GM19351 (cell line): ENCODE measurements at regions not wholly inside any gene's neighbourhood (a gene's known extent, or its start where the extent isn't known, plus 50 kb on each side); places are given as distances from the start of the nearest gene placed in this dataset.

ENCODE experiments used
- ATAC-seq: cut with Tn5 transposase; IDR thresholded peaks from one replicate; pipeline ENCODE4 v1.9.1; 2021; ENCODE audit warnings: mild to moderate bottlenecking, moderate library complexity; ENCODE audit not compliant: unreplicated experiment

- no peak for ATAC-seq
Observed at GRCh38 chr3:152185891-152186630, 82.7 kb upstream of the MBNL1 start.

- no peak for ATAC-seq
Observed at GRCh38 chr3:152190636-152191183, 78.0 kb upstream of the MBNL1 start.

GRCh38 chr3:152192050-152192449, 76.7 kb upstream of the MBNL1 start:
- ATAC-seq: no peak

- no peak for ATAC-seq
Observed at GRCh38 chr3:152192936-152193672, 75.6 kb upstream of the MBNL1 start.

- ATAC-seq: peak; percentile 54
Observed at GRCh38 chr3:152193673-152194267, 75.0 kb upstream of the MBNL1 start.

GRCh38 chr3:152195206-152195605, 73.5 kb upstream of the MBNL1 start:
- no peak for ATAC-seq

- peak; percentile 51 for ATAC-seq
Observed at GRCh38 chr3:152196782-152197181, 71.9 kb upstream of the MBNL1 start.

- ATAC-seq: no peak
Observed at GRCh38 chr3:152197451-152197850, 71.3 kb upstream of the MBNL1 start.

- ATAC-seq: no peak
Observed at GRCh38 chr3:152197937-152198336, 70.8 kb upstream of the MBNL1 start.

GRCh38 chr3:152198665-152199064, 70.1 kb upstream of the MBNL1 start:
- ATAC-seq: no peak

- peak; percentile 31 for ATAC-seq
Observed at GRCh38 chr3:152199102-152199840, 69.5 kb upstream of the MBNL1 start.

GRCh38 chr3:152200476-152201420, 68.0 kb upstream of the MBNL1 start:
- no peak for ATAC-seq

GRCh38 chr3:152202976-152203626, 65.6 kb upstream of the MBNL1 start:
- peak; percentile 25 for ATAC-seq

GRCh38 chr3:152203652-152204051, 65.1 kb upstream of the MBNL1 start:
- ATAC-seq: no peak

- ATAC-seq: no peak
Observed at GRCh38 chr3:152204218-152204617, 64.5 kb upstream of the MBNL1 start.

GRCh38 chr3:152205097-152205593, 63.6 kb upstream of the MBNL1 start:
- ATAC-seq: peak; percentile 50

GRCh38 chr3:152206243-152206760, 62.4 kb upstream of the MBNL1 start:
- ATAC-seq: no peak

GRCh38 chr3:152208439-152208838, 60.3 kb upstream of the MBNL1 start:
- ATAC-seq: no peak

GRCh38 chr3:152209060-152209459, 59.7 kb upstream of the MBNL1 start:
- no peak for ATAC-seq
